ENCODE measurements at regions not wholly inside any gene's neighbourhood (a gene's known extent, or its start where the extent isn't known, plus 50 kb on each side); places are given as distances from the start of the nearest gene placed in this dataset.
"Not testable (repeated sequence)": the region's sequence is repeated elsewhere in the genome, so short reads cannot be mapped to it uniquely, and the experiment has no call there.

- DNase-seq (ENCODE audit: low read depth), result no peak
Observed at GRCh38 chr4:164095313-164096110, 601.0 kb downstream of the TMA16 start.

- no peak for DNase-seq (ENCODE audit: low read depth)
Observed at GRCh38 chr4:164096766-164097518, 602.5 kb downstream of the TMA16 start.

- not testable (repeated sequence) for DNase-seq (ENCODE audit: low read depth)
Observed at GRCh38 chr4:164100741-164101365, 606.4 kb downstream of the TMA16 start.

GRCh38 chr4:164108971-164109370, 614.5 kb downstream of the TMA16 start:
- DNase-seq (ENCODE audit: low read depth), result no peak

DNA sequence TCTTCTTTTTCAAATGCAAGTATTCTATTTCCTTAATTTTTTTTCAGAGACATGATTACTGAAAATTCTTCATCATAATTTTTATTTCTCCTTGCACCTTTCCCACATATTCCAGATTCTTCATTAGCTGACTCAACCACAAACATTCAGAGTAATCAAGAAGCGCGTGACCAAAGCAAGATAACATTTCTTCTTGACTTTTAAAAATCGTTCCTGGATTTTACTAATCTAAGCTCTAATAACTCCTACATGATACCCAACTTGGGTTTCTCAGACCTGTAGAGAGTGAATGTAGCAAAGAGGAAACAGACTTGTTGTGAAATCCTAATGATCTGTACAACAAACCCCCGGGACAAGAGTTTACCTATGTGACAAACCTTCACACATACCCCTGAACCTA, 615.0 kb downstream of the TMA16 start:
- DNase-seq (ENCODE audit: low read depth), result no peak

GRCh38 chr4:164115236-164115635, 620.7 kb downstream of the TMA16 start:
- no peak for DNase-seq (ENCODE audit: low read depth)

DNA sequence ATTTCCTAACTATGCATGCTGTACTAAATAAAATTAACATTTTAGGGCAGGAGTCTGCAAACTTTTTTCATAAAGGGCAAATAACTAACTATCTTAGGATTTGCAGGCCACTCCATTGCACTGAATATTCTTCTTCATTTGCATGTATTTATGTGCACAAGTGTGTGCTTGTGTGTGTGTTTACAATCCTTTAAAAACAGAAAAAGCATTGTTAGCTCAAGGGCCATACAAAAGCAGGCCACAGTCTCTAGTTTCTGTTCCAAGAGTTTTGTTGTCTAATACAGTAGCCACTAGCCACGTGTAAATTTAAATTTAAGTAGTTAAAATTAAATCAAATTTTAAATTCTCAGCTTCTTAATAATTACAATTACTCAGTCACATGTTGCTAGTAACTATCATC, 621.8 kb downstream of the TMA16 start:
- no peak for DNase-seq (ENCODE audit: low read depth)

- DNase-seq (ENCODE audit: low read depth), result no peak
Observed at GRCh38 chr4:164134388-164134787, 619.5 kb upstream of the SMIM31 start.

- no peak for DNase-seq (ENCODE audit: low read depth)
Observed at GRCh38 chr4:164136180-164136616, 617.7 kb upstream of the SMIM31 start.

DNA sequence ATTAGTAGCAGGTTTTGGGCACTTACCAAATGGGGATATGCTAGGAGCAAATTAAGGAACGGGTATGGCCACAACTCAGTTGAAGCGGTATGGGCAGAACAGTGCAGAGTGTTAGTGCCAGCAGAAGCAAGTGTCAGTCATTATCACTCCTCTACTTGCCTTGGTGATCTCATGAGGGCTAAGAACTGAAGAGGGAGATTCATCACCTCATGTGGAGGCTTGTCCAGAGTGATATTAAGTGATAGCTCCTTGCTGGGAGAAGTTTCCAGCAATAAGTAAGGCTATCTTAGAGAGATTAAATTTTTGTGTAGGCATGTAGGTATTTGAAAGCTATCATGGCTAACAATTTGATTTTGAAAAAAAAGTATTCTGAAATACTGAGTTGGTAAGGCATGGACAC, 615.4 kb upstream of the SMIM31 start:
- no peak for DNase-seq (ENCODE audit: low read depth)

DNA sequence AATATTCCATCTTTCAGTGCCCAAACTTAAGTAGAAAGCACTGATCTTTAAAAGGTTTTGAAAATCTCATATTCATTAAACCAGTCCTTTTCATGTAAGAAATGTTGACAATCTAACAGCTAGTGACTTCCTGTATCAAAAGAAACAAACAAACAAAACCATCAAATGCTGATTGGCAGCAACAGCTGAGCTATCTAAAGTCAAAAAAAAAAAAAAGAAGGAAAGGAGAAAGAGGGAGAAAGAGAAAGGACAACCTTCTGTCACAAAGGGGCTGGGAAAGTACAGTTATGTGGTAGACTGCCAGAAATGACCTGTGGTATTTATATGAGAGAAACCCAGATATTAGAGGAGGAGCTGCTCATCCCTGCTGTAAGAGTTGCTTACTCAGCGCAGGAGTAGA, 614.6 kb upstream of the SMIM31 start:
- DNase-seq (ENCODE audit: low read depth), result no peak

DNA sequence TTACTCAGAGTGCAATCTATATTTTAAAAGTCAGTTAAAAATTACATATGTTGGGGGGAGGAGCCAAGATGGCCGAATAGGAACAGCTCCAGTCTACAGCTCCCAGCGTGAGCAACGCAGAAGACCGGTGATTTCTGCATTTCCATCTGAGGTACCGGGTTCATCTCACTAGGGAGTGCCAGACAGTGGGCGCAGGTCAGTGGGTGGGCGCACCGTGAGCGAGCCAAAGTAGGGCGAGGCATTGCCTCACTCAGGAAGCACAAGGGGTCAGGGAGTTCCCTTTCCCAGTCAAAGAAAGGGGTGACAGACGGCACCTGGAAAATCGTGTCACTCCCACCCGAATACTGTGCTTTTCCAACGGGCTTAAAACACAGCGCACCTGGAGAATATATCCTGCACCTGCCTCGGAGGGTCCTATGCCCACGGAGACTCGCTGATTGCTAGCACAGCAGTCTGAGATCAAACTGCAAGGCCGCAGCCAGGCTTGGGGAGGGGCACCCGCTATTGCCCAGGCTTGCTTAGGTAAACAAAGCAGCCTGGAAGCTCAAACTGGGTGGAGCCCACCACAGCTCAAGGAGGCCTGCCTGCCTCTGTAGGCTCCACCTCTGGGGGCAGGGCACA, 612.1 kb upstream of the SMIM31 start:
- DNase-seq (ENCODE audit: low read depth), result not testable (repeated sequence)

GRCh38 chr4:164154416-164154815, 599.5 kb upstream of the SMIM31 start:
- DNase-seq (ENCODE audit: low read depth), result no peak

DNA sequence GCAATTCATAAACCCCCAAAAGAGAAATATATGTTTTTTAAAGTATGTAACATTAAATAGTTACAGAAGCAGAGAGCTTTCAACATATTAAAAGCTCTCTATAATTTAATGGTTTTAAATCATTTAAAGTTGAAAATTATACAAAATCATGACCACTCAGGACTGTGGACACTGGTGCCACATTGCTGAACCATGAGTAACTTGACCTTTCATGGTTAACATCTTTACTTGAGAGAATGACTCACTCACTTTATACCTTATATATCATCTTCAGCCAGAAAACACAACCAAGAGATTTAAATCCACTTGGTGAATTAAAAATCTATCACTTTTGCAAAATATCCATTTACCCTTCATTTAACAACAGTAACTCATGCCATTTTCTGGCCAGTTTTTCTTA, 584.3 kb upstream of the SMIM31 start:
- DNase-seq (ENCODE audit: low read depth), result no peak

- DNase-seq (ENCODE audit: low read depth), result no peak
Observed at GRCh38 chr4:164177153-164177552, 576.8 kb upstream of the SMIM31 start.

DNA sequence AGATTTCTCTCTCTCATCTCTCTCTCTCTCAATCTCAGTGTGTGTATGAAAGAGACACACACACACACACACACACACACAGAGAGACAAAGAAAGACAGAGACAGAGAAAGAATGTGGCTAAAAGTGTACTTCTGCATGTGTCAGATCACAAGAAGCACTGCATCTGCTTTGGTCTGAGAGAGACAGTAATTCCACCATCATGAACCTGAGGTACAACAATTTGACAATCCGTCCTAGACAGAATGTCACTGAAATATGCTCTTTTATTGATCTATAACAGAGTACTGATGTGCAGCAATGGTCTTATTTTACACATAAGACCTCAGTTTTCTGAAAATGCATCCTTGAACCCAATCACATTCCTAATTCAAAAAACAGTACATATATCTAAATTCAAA, 576.2 kb upstream of the SMIM31 start:
- DNase-seq (ENCODE audit: low read depth), result no peak

GRCh38 chr4:164188236-164188635, 565.7 kb upstream of the SMIM31 start:
- DNase-seq (ENCODE audit: low read depth), result no peak

DNA sequence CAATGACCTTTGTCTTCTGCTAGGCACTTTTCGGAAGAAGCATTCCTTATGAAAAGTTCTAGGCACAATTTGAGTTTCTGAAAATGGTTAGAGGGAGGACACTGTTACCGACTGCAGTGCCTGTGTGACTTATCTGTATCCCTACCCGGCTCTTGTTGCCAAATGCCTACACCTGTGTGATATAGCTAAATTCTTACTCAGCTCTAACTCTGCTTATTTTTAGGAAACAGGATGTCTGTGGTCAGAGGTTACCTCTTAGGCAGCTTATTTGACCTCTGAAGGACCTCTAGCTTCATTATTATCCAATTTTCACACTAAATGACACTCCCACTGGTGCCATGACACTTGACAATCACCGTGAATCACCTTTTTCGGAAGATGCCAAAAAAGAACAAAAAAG, 561.1 kb upstream of the SMIM31 start:
- no peak for DNase-seq (ENCODE audit: low read depth)

- no peak for DNase-seq (ENCODE audit: low read depth)
Observed at GRCh38 chr4:164193676-164194075, 560.3 kb upstream of the SMIM31 start.

GRCh38 chr4:164197556-164197955, 556.4 kb upstream of the SMIM31 start:
- no peak for DNase-seq (ENCODE audit: low read depth)

DNA sequence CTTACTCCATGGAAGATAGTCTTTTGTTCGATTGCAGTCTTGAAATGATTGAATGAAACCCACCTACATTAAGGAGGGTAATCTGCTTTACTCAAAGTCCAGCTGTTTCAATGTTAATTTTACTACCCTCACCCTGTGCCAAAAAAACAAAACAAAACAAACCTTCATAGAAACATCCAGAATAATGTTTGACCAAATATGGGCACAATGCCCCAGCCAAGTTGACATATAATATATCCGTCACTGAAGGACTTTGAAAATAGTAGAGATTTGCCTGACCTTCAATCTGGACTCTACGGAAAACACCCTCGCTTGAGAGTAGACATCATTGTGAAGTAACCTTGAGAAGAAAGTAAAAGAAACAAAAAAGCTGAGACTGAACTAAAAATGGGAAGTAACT, 550.5 kb upstream of the SMIM31 start:
- no peak for DNase-seq (ENCODE audit: low read depth)

DNA sequence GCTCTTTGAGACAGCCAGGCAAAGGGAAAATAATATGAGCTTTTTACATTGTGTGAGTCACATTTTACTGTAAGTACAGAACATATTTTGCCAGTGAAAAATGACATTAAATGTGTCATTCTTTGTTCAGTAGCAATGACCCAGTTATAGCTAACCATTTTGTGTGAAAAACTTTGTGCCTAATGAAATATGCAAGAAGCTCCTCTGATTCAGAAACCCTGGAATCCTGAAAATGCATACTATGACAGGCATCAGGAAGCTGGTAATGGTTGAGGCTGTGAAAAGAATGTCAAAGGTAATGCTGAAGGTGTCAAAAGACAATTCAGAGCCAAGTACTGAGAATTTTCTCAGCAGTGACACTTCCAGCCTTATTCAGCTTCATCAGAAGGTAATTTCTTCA, 549.5 kb upstream of the SMIM31 start:
- DNase-seq (ENCODE audit: low read depth), result no peak
